Epithelial cell of esophagus (primary cell): ENCODE measurements at regions not wholly inside any gene's neighbourhood (a gene's known extent, or its start where the extent isn't known, plus 50 kb on each side); places are given as distances from the start of the nearest gene placed in this dataset.

Experiments
- DNase-seq: peaks from one replicate; pipeline ENCODE4 v3.0.0; 2010; ENCODE audit warnings: low read depth
- H3K4me3 ChIP-seq: 2 replicates; pipeline ENCODE4 v1.5.1; 2011; ENCODE audit warnings: mild to moderate bottlenecking, low read length, control low read depth
- CTCF ChIP-seq: IDR thresholded peaks from 2 replicates; pipeline ENCODE4 v1.5.1; 2011; ENCODE audit warnings: low read depth, mild to moderate bottlenecking, low read length, control low read depth, inconsistent platforms; ENCODE audit not compliant: insufficient read depth; ENCODE audit errors: missing control alignments

- DNase-seq: no peak
- H3K4me3 ChIP-seq: no peak overlapping the region
- no peak for TF ChIP-seq CTCF
Measured at GRCh38 chr14:71212093-71212492, 304.8 kb downstream of the PCNX1 start.

GRCh38 chr14:71212683-71213107, 305.4 kb downstream of the PCNX1 start:
- TF ChIP-seq CTCF: no peak
- no peak overlapping the region for H3K4me3 ChIP-seq
- DNase-seq: peak; percentile 68

GRCh38 chr14:71214241-71214640, 307.0 kb downstream of the PCNX1 start:
- TF ChIP-seq CTCF: no peak

GRCh38 chr14:71220462-71220861, 313.2 kb downstream of the PCNX1 start:
- no peak for DNase-seq
- no peak for TF ChIP-seq CTCF
- H3K4me3 ChIP-seq: no peak overlapping the region

More at GRCh38 chr14:71214241-71214640, 307.0 kb downstream of the PCNX1 start:
- H3K4me3 ChIP-seq: no peak overlapping the region
- DNase-seq: no peak

GRCh38 chr14:71221119-71221518, 313.9 kb downstream of the PCNX1 start:
- peak; percentile 6 for TF ChIP-seq CTCF
- H3K4me3 ChIP-seq: no peak overlapping the region
- no peak for DNase-seq

- H3K4me3 ChIP-seq: no peak overlapping the region
- no peak for DNase-seq
- no peak for TF ChIP-seq CTCF
Measured at GRCh38 chr14:71225113-71225512, 317.9 kb downstream of the PCNX1 start.

- peak; percentile 14 for DNase-seq
- TF ChIP-seq CTCF: no peak
Measured at GRCh38 chr14:71228711-71229110, 321.5 kb downstream of the PCNX1 start.

More at GRCh38 chr14:71228711-71229110, 321.5 kb downstream of the PCNX1 start:
- no peak overlapping the region for H3K4me3 ChIP-seq
